ENCODE measurements at regions not wholly inside any gene's neighbourhood (a gene's known extent, or its start where the extent isn't known, plus 50 kb on each side); places are given as distances from the start of the nearest gene placed in this dataset.

DNA sequence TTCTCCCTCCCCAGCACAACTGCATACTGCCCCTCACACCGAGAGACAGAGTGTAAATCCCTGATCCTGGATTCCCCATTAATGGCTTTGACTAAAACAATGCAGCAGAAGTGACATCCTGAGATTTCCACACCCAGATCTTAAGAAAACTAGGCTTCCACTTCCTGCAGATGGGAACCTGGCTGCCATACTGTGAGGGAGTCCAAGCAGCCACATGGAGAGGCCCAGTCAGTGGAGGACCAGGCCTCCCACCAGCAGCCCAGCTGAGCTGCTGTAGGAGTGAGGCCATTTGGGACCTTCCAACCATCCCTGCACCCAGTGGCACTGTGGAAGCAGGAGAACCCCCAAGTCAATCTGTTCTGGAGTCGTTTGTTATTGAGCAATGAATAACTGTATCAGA, 120.6 kb downstream of the CRYAA start:
- TF ChIP-seq, protein P1, sequence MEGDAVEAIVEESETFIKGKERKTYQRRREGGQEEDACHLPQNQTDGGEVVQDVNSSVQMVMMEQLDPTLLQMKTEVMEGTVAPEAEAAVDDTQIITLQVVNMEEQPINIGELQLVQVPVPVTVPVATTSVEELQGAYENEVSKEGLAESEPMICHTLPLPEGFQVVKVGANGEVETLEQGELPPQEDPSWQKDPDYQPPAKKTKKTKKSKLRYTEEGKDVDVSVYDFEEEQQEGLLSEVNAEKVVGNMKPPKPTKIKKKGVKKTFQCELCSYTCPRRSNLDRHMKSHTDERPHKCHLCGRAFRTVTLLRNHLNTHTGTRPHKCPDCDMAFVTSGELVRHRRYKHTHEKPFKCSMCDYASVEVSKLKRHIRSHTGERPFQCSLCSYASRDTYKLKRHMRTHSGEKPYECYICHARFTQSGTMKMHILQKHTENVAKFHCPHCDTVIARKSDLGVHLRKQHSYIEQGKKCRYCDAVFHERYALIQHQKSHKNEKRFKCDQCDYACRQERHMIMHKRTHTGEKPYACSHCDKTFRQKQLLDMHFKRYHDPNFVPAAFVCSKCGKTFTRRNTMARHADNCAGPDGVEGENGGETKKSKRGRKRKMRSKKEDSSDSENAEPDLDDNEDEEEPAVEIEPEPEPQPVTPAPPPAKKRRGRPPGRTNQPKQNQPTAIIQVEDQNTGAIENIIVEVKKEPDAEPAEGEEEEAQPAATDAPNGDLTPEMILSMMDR (conservative IDR thresholded peaks at IDR 0.05; ENCODE audit: low read depth in 2 of 2): no peak
- TF ChIP-seq EZH2 (IDR thresholded peaks at IDR 0.05; ENCODE audit: low read depth, unreplicated experiment) (no peak), EZH2phosphoT487 (IDR thresholded peaks at IDR 0.05; ENCODE audit: unreplicated experiment) (no peak), POLR2AphosphoS5 (IDR thresholded peaks at IDR 0.05; ENCODE audit: low read depth) (no peak), CREB1 (CRISPR knock-in tag; IDR thresholded peaks at IDR 0.05; ENCODE audit: low read depth) (no peak), STAT1 (IDR thresholded peaks at IDR 0.05; ENCODE audit: unreplicated experiment) (no peak), JUNB (IDR thresholded peaks at IDR 0.05; ENCODE audit: unreplicated experiment) (no peak), ZNF331 (CRISPR knock-in tag; IDR thresholded peaks at IDR 0.05; ENCODE audit: low read depth) (no peak), ZNF114 (CRISPR knock-in tag; IDR thresholded peaks at IDR 0.05) (no peak), NANOG (IDR thresholded peaks at IDR 0.05; ENCODE audit: borderline replicate concordance) (no peak)
- TF ChIP-seq, protein P2, sequence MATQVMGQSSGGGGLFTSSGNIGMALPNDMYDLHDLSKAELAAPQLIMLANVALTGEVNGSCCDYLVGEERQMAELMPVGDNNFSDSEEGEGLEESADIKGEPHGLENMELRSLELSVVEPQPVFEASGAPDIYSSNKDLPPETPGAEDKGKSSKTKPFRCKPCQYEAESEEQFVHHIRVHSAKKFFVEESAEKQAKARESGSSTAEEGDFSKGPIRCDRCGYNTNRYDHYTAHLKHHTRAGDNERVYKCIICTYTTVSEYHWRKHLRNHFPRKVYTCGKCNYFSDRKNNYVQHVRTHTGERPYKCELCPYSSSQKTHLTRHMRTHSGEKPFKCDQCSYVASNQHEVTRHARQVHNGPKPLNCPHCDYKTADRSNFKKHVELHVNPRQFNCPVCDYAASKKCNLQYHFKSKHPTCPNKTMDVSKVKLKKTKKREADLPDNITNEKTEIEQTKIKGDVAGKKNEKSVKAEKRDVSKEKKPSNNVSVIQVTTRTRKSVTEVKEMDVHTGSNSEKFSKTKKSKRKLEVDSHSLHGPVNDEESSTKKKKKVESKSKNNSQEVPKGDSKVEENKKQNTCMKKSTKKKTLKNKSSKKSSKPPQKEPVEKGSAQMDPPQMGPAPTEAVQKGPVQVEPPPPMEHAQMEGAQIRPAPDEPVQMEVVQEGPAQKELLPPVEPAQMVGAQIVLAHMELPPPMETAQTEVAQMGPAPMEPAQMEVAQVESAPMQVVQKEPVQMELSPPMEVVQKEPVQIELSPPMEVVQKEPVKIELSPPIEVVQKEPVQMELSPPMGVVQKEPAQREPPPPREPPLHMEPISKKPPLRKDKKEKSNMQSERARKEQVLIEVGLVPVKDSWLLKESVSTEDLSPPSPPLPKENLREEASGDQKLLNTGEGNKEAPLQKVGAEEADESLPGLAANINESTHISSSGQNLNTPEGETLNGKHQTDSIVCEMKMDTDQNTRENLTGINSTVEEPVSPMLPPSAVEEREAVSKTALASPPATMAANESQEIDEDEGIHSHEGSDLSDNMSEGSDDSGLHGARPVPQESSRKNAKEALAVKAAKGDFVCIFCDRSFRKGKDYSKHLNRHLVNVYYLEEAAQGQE (IDR thresholded peaks at IDR 0.05; ENCODE audit: unreplicated experiment): no peak
- TF ChIP-seq, protein P3, sequence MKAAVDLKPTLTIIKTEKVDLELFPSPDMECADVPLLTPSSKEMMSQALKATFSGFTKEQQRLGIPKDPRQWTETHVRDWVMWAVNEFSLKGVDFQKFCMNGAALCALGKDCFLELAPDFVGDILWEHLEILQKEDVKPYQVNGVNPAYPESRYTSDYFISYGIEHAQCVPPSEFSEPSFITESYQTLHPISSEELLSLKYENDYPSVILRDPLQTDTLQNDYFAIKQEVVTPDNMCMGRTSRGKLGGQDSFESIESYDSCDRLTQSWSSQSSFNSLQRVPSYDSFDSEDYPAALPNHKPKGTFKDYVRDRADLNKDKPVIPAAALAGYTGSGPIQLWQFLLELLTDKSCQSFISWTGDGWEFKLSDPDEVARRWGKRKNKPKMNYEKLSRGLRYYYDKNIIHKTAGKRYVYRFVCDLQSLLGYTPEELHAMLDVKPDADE (IDR thresholded peaks at IDR 0.05): no peak

All from GM23338 (cell line).